ENCODE measurements at regions not wholly inside any gene's neighbourhood (a gene's known extent, or its start where the extent isn't known, plus 50 kb on each side); places are given as distances from the start of the nearest gene placed in this dataset.
A peak's percentile ranks its signal among the peaks of the same experiment; 100 is the strongest.

DNA sequence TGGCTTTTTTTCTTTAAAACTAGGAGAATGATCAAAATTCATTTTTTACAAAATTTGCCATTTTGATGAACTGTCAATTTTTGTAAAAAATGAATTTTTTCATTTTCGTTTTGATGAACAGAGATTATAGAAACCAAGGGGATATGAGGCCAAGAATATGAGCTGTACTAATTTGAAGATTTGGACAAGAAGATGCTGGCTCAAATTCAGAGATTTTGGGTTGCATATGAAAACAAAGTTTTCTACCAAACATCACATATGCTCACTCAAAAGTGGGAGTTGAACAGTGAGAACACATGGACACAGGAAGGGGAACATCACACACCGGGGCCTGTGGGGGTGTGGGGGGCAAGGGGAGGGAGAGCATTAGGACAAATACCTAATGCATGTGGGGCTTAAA lies 230.7 kb downstream of the SNAPC1 start:
- no peak for DNase-seq (ENCODE audit: extremely low read depth in 1 of 4, low spot score in 3 of 4)
- intact Hi-C loops (cut with micrococcal nuclease) = no loop called here
- 0% methylated on average over 1 of the region's 2 CpGs for WGBS (ENCODE audit: insufficient coverage, low coverage, missing lambda C conversion rate)
- TF ChIP-seq ILK (tag; IDR thresholded peaks at IDR 0.05; ENCODE audit: borderline replicate concordance, low read depth) (no peak), ZNF431 (CRISPR knock-in tag; IDR thresholded peaks at IDR 0.05) (no peak), ZNF561 (CRISPR knock-in tag; conservative IDR thresholded peaks at IDR 0.05) (no peak), SIX5 (IDR thresholded peaks at IDR 0.05; ENCODE audit: borderline replicate concordance in 1 of 2, insufficient read depth in 1 of 2, low read depth in 1 of 2, low read length in 2 of 2) (no peak), PTRF (tag; IDR thresholded peaks at IDR 0.05) (no peak)
- FAIRE-seq = no peak
- no peak overlapping the region for H3K27ac ChIP-seq (ENCODE audit: extremely low read depth, low read depth, low read length)
- H3K4me1 ChIP-seq (replicated peaks in 1 of 2; ENCODE audit: control insufficient read depth in 2 of 2, insufficient read depth in 2 of 2, low read length in 2 of 2) = no peaks in the 10 kb centered on the region
- no TSS peak for BruUV-seq (replicated peaks)
- no peak overlapping the region for H2AFZ ChIP-seq (ENCODE audit: low read depth, low read length)
- ChIA-PET POLR2A (no interaction called here), CTCF (ENCODE audit: low intra/inter-chr PET ratio) (no interaction called here)
- H3K9me1 ChIP-seq (ENCODE audit: control insufficient read depth, insufficient read depth, low read length) = no peaks in the 10 kb centered on the region
- ATAC-seq = no peak
- H3K27me3 ChIP-seq (ENCODE audit: control insufficient read depth in 2 of 2, insufficient read depth in 2 of 2, low read length in 2 of 2) = no peaks in the 10 kb centered on the region
- no peaks in the 10 kb centered on the region for H3K79me2 ChIP-seq (ENCODE audit: control insufficient read depth, insufficient read depth, low read length)
- no peak overlapping the region for H3K4me2 ChIP-seq (ENCODE audit: insufficient read depth, low read length)
- no peak overlapping the region for H3K9ac ChIP-seq (ENCODE audit: insufficient read depth in 1 of 2, low read depth in 2 of 2, low read length in 2 of 2)
- no peaks in the 10 kb centered on the region for H3K36me3 ChIP-seq (ENCODE audit: control insufficient read depth, insufficient read depth, low read length)
- H4K20me1 ChIP-seq (replicated peaks; ENCODE audit: control insufficient read depth, insufficient read depth, low read length) = no peaks in the 10 kb centered on the region
- no peaks in the 10 kb centered on the region for H3K9me3 ChIP-seq (replicated peaks; ENCODE audit: control insufficient read depth, insufficient read depth, low read depth, low read length)
- in situ Hi-C loops (cut with MboI) = no loop called here
- H3K4me3 ChIP-seq = no peak overlapping the region

DNA sequence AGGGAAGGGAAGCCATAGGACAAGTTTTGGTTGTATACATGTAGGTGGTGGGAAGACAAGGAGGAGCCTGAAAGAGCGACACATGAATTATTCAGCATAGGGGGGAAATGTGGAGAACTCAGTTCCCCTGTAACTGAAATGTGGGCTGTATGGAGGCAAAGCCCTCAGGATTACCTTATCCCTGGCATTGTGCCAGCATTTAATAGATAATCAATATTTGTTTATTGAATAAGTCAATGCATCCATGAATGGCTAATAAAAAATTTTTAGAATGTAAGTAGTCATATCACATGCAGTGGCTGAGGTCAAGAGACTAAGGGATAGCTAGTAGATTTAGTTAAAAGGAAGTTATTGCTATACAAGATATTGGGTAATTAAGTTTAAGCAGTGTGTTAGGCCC lies 232.4 kb downstream of the SNAPC1 start:
- no peaks in the 10 kb centered on the region for H3K27me3 ChIP-seq (ENCODE audit: control insufficient read depth in 2 of 2, insufficient read depth in 2 of 2, low read length in 2 of 2)
- no peak overlapping the region for H3K4me2 ChIP-seq (ENCODE audit: insufficient read depth, low read length)
- in situ Hi-C loops (cut with MboI) = no loop called here
- no peaks in the 10 kb centered on the region for H3K36me3 ChIP-seq (ENCODE audit: control insufficient read depth, insufficient read depth, low read length)
- H3K9me3 ChIP-seq (replicated peaks; ENCODE audit: control insufficient read depth, insufficient read depth, low read depth, low read length) = no peaks in the 10 kb centered on the region
- no peak for FAIRE-seq
- no peaks in the 10 kb centered on the region for H3K79me2 ChIP-seq (ENCODE audit: control insufficient read depth, insufficient read depth, low read length)
- WGBS (ENCODE audit: insufficient coverage, low coverage, missing lambda C conversion rate) = 0% methylated on average over 1 of the region's 1 CpG
- no peaks in the 10 kb centered on the region for H3K4me1 ChIP-seq (replicated peaks in 1 of 2; ENCODE audit: control insufficient read depth in 2 of 2, insufficient read depth in 2 of 2, low read length in 2 of 2)
- no peak overlapping the region for H3K4me3 ChIP-seq
- intact Hi-C loops (cut with micrococcal nuclease) = no loop called here
- ChIA-PET POLR2A (interaction anchor here (0.6 kb wide), 1 partner anchor 68 kb away, joined by 3 read pairs; no protein-coding TSS in a partner anchor), CTCF (ENCODE audit: low intra/inter-chr PET ratio) (no interaction called here)
- no peak for DNase-seq (ENCODE audit: extremely low read depth in 1 of 4, low spot score in 3 of 4)
- no TSS peak for BruUV-seq (replicated peaks)
- no peaks in the 10 kb centered on the region for H3K9me1 ChIP-seq (ENCODE audit: control insufficient read depth, insufficient read depth, low read length)
- H3K27ac ChIP-seq (ENCODE audit: extremely low read depth, low read depth, low read length) = no peak overlapping the region
- no peak for ATAC-seq
- no peak overlapping the region for H2AFZ ChIP-seq (ENCODE audit: low read depth, low read length)
- H4K20me1 ChIP-seq (replicated peaks; ENCODE audit: control insufficient read depth, insufficient read depth, low read length) = no peaks in the 10 kb centered on the region
- no peak overlapping the region for H3K9ac ChIP-seq (ENCODE audit: insufficient read depth in 1 of 2, low read depth in 2 of 2, low read length in 2 of 2)
- TF ChIP-seq NFIX (CRISPR knock-in tag; IDR thresholded peaks at IDR 0.05; ENCODE audit: low read depth) = peak; percentile 53
- peak; percentile 73 for TF ChIP-seq NFIC (IDR thresholded peaks at IDR 0.05)
- TF ChIP-seq MXI1 (IDR thresholded peaks at IDR 0.05; ENCODE audit: low read depth, low read length) = no peak
- no peak for TF ChIP-seq TRIM24 (IDR thresholded peaks at IDR 0.05)
